Activated CD8-positive, alpha-beta T cell treated with anti-CD3 and anti-CD28 coated beads for 36 hours (primary cell): ENCODE measurements at regions not wholly inside any gene's neighbourhood (a gene's known extent, or its start where the extent isn't known, plus 50 kb on each side); places are given as distances from the start of the nearest gene placed in this dataset.

Experiments
- ATAC-seq: fragments of 200-7000 bp; cut with Tn5 transposase; one replicate; pipeline ENCODE4 v1.10.0; 2021; ENCODE audit warnings: mild to moderate bottlenecking, moderate library complexity
- CTCF ChIA-PET: fragments of 350-600 bp; sonication (Branson Sonifier 250); formaldehyde crosslinking; loops from one replicate; lab custom pipeline; 2021; ENCODE audit warnings: antibody characterized with exemption; lab: Charles Lee
- POLR2A ChIA-PET: fragments of 350-600 bp; sonication (Branson Sonifier 250); formaldehyde crosslinking; loops from one replicate; lab custom pipeline; 2021; ENCODE audit warnings: antibody characterized with exemption; lab: Charles Lee
- DNase-seq: peaks from one replicate; pipeline ENCODE4 v3.0.0-alpha.2; 2020
- H3K27ac Mint-ChIP-seq: one replicate; pipeline ENCODE4 v1.8.0; 2021; ENCODE audit warnings: mild to moderate bottlenecking, mixed read lengths
- H3K27me3 Mint-ChIP-seq: one replicate; pipeline ENCODE4 v1.8.0; 2021; ENCODE audit warnings: mixed read lengths
- H3K36me3 Mint-ChIP-seq: one replicate; pipeline ENCODE4 v1.8.0; 2021; ENCODE audit warnings: low read depth, mixed read lengths
- H3K4me1 Mint-ChIP-seq: one replicate; pipeline ENCODE4 v1.8.0; 2021; ENCODE audit warnings: low read depth, mixed read lengths
- H3K4me3 Mint-ChIP-seq: one replicate; pipeline ENCODE4 v1.8.0; 2021; ENCODE audit warnings: mild to moderate bottlenecking, moderate library complexity, mixed read lengths
- H3K9me3 Mint-ChIP-seq: one replicate; pipeline ENCODE4 v1.8.0; 2021; ENCODE audit warnings: mixed read lengths
- CTCF ChIP-seq: fragments of 200-600 bp; IDR thresholded peaks from one replicate; pipeline ENCODE4 v1.8.0; 2022; ENCODE audit warnings: antibody characterized with exemption, mild to moderate bottlenecking
- intact Hi-C: fragments of 100-400 bp; cut with micrococcal nuclease; formaldehyde crosslinking; loops from one replicate; pipeline ENCODE4 v1.10.0; 2022

GRCh38 chr5:2660315-2660714, 91.2 kb downstream of the IRX2 start:
- H3K27ac Mint-ChIP-seq, result no peak overlapping the region
- DNase-seq, result no peak
- peaks cover 3% of the 10 kb centered on the region for H3K27me3 Mint-ChIP-seq
- CTCF ChIA-PET, result no interaction called here
- no peaks in the 10 kb centered on the region for H3K4me1 Mint-ChIP-seq
- POLR2A ChIA-PET, result no interaction called here
- no peak for TF ChIP-seq CTCF
- no peaks in the 10 kb centered on the region for H3K9me3 Mint-ChIP-seq
- intact Hi-C loops, result no loop called here
- no peak for ATAC-seq
- H3K36me3 Mint-ChIP-seq, result no peaks in the 10 kb centered on the region
- no peak overlapping the region for H3K4me3 Mint-ChIP-seq

GRCh38 chr5:2658881-2659470, 92.5 kb downstream of the IRX2 start:
- intact Hi-C loops, result no loop called here
- no peaks in the 10 kb centered on the region for H3K4me1 Mint-ChIP-seq
- ChIA-PET CTCF (no interaction called here), POLR2A (no interaction called here)
- H3K9me3 Mint-ChIP-seq, result no peaks in the 10 kb centered on the region
- H3K27me3 Mint-ChIP-seq, result peaks cover 6% of the 10 kb centered on the region
- H3K4me3 Mint-ChIP-seq, result no peak overlapping the region
- H3K36me3 Mint-ChIP-seq, result no peaks in the 10 kb centered on the region
- H3K27ac Mint-ChIP-seq, result no peak overlapping the region
- ATAC-seq (no peak), DNase-seq (no peak)
- TF ChIP-seq CTCF, result no peak

GRCh38 chr5:2658447-2658846, 93.0 kb downstream of the IRX2 start:
- intact Hi-C loops, result no loop called here
- TF ChIP-seq CTCF, result no peak
- ChIA-PET POLR2A (no interaction called here), CTCF (no interaction called here)
- no peak for DNase-seq
- no peak overlapping the region for H3K27ac Mint-ChIP-seq
- no peak overlapping the region for H3K4me3 Mint-ChIP-seq
- no peaks in the 10 kb centered on the region for H3K9me3 Mint-ChIP-seq
- no peak for ATAC-seq
- H3K36me3 Mint-ChIP-seq, result no peaks in the 10 kb centered on the region
- H3K4me1 Mint-ChIP-seq, result no peaks in the 10 kb centered on the region
- H3K27me3 Mint-ChIP-seq, result peaks cover 4% of the 10 kb centered on the region

- H3K9me3 Mint-ChIP-seq, result no peaks in the 10 kb centered on the region
- peaks cover 4% of the 10 kb centered on the region for H3K27me3 Mint-ChIP-seq
- ATAC-seq (no peak), DNase-seq (no peak)
- ChIA-PET POLR2A (no interaction called here), CTCF (no interaction called here)
- no peaks in the 10 kb centered on the region for H3K36me3 Mint-ChIP-seq
- H3K4me3 Mint-ChIP-seq, result no peak overlapping the region
- intact Hi-C loops, result no loop called here
- H3K4me1 Mint-ChIP-seq, result no peaks in the 10 kb centered on the region
- TF ChIP-seq CTCF, result no peak
- H3K27ac Mint-ChIP-seq, result no peak overlapping the region
These were observed 94.3 kb downstream of the IRX2 start for GRCh38 chr5:2657151-2657550.

GRCh38 chr5:2656206-2656605, 95.3 kb downstream of the IRX2 start:
- no peak overlapping the region for H3K27ac Mint-ChIP-seq
- H3K9me3 Mint-ChIP-seq, result no peaks in the 10 kb centered on the region
- no peak overlapping the region for H3K4me3 Mint-ChIP-seq
- DNase-seq (no peak), ATAC-seq (no peak)
- no peaks in the 10 kb centered on the region for H3K4me1 Mint-ChIP-seq
- no peaks in the 10 kb centered on the region for H3K36me3 Mint-ChIP-seq
- peaks cover 4% of the 10 kb centered on the region for H3K27me3 Mint-ChIP-seq
- POLR2A ChIA-PET, result no interaction called here
- intact Hi-C loops, result no loop called here
- no peak for TF ChIP-seq CTCF
- CTCF ChIA-PET, result no interaction called here
